ENCODE measurements at regions not wholly inside any gene's neighbourhood (a gene's known extent, or its start where the extent isn't known, plus 50 kb on each side); places are given as distances from the start of the nearest gene placed in this dataset.

DNA sequence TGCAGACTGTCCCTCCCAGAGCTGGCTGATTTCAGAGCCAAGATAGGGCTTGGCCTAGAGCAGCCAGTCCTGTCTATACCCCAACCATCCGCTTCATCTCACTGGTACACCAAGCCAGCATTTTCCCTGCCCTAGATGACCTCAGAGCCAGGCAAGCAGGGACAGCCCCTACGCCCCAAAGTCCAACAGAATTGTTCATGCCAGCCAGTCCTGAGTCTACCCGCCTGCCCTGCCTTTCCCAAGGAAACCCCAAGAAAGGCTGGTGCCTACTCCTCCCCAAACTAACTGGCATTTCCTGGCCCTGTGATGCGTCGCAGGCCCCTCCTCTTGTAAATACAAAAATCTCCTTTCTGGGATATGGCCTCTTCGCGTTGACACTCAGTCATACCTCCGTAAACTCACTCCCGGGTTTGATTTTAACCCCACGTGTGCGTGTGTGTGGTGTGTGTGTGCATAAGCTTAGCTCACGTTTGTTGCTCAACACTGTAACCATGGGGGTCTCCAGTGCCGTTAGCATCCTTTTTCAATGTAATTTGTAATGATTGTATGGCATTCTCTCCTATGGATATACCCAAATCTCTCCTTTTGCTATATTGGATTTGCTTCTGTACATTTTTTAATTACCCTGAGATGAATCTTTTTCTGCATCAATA, 75.3 kb downstream of the SIK1 start:
- TF ChIP-seq, protein P1, sequence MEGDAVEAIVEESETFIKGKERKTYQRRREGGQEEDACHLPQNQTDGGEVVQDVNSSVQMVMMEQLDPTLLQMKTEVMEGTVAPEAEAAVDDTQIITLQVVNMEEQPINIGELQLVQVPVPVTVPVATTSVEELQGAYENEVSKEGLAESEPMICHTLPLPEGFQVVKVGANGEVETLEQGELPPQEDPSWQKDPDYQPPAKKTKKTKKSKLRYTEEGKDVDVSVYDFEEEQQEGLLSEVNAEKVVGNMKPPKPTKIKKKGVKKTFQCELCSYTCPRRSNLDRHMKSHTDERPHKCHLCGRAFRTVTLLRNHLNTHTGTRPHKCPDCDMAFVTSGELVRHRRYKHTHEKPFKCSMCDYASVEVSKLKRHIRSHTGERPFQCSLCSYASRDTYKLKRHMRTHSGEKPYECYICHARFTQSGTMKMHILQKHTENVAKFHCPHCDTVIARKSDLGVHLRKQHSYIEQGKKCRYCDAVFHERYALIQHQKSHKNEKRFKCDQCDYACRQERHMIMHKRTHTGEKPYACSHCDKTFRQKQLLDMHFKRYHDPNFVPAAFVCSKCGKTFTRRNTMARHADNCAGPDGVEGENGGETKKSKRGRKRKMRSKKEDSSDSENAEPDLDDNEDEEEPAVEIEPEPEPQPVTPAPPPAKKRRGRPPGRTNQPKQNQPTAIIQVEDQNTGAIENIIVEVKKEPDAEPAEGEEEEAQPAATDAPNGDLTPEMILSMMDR (conservative IDR thresholded peaks at IDR 0.05) = no peak
- no peak for TF ChIP-seq ZFX (IDR thresholded peaks at IDR 0.05)

Data from C4-2B (cell line).